MM.1S (cell line): ENCODE measurements at regions not wholly inside any gene's neighbourhood (a gene's known extent, or its start where the extent isn't known, plus 50 kb on each side); places are given as distances from the start of the nearest gene placed in this dataset.
"Not testable (repeated sequence)": the region's sequence is repeated elsewhere in the genome, so short reads cannot be mapped to it uniquely, and the experiment has no call there.

Source experiments
- DNase-seq: peaks from one replicate; pipeline ENCODE4 v3.0.0-alpha.2; 2015
- H2AFZ ChIP-seq: fragments of 300-600 bp; sonication (generic); 2 replicates; pipeline ENCODE4 v1.6.0; 2016; ENCODE audit warnings: antibody characterized with exemption, low read length
- H3F3A ChIP-seq: fragments of 300-600 bp; sonication (generic); 2 replicates; pipeline ENCODE4 v1.6.1; 2016; ENCODE audit warnings: mild to moderate bottlenecking, antibody characterized with exemption, low read length, moderate library complexity, mixed read lengths; ENCODE audit not compliant: insufficient read depth
- H3K27ac ChIP-seq: fragments of 300-600 bp; sonication (generic); 2 replicates; pipeline ENCODE4 v1.5.1; 2016; ENCODE audit warnings: mild to moderate bottlenecking, low read length
- H3K27me3 ChIP-seq: fragments of 300-600 bp; sonication (generic); replicated peaks from 2 replicates; pipeline ENCODE4 v1.6.0; 2016; ENCODE audit warnings: low read length; ENCODE audit not compliant: insufficient read depth
- H3K36me3 ChIP-seq: fragments of 300-600 bp; sonication (generic); replicated peaks from 2 replicates; pipeline ENCODE4 v1.6.1; 2016; ENCODE audit warnings: mild to moderate bottlenecking, low read length, mixed read lengths; ENCODE audit not compliant: insufficient read depth
- H3K4me1 ChIP-seq: fragments of 300-600 bp; sonication (generic); 2 replicates; pipeline ENCODE4 v1.6.1; 2016; ENCODE audit warnings: low read length, mixed read lengths
- H3K4me2 ChIP-seq: fragments of 300-600 bp; sonication (generic); 2 replicates; pipeline ENCODE4 v1.6.0; 2016; ENCODE audit warnings: low read depth, low read length
- H3K4me3 ChIP-seq: fragments of 300-600 bp; sonication (generic); 2 replicates; pipeline ENCODE4 v1.5.1; 2016; ENCODE audit warnings: low read length, mixed read lengths
- H3K79me2 ChIP-seq: fragments of 300-600 bp; sonication (generic); 2 replicates; pipeline ENCODE4 v1.6.1; 2016; ENCODE audit warnings: mixed run types, low read length, mixed read lengths
- H3K9ac ChIP-seq: fragments of 300-600 bp; sonication (generic); 2 replicates; pipeline ENCODE4 v1.6.1; 2016; ENCODE audit warnings: low read length, mixed read lengths
- H3K9me2 ChIP-seq: fragments of 300-600 bp; sonication (generic); replicated peaks from 2 replicates; pipeline ENCODE4 v1.6.1; 2016; ENCODE audit warnings: mild to moderate bottlenecking, low read length, mixed read lengths; ENCODE audit not compliant: insufficient read depth
- H3K9me3 ChIP-seq: fragments of 300-600 bp; sonication (generic); replicated peaks from 2 replicates; pipeline ENCODE4 v1.6.1; 2016; ENCODE audit warnings: mild to moderate bottlenecking, low read length, mixed read lengths; ENCODE audit not compliant: insufficient read depth
- H4K20me1 ChIP-seq: fragments of 300-600 bp; sonication (generic); 2 replicates; pipeline ENCODE4 v1.6.1; 2016; ENCODE audit warnings: mild to moderate bottlenecking, low read length, moderate library complexity, mixed read lengths; ENCODE audit not compliant: insufficient read depth
- EZH2 ChIP-seq: fragments of 300-600 bp; sonication (generic); optimal IDR thresholded peaks from 2 replicates; pipeline ENCODE3; 2017; ENCODE audit warnings: low read depth, mild to moderate bottlenecking, antibody characterized with exemption, low read length, mixed read lengths
- EZH2phosphoT487 ChIP-seq: fragments of 300-600 bp; sonication (generic); IDR thresholded peaks from 2 replicates; pipeline ENCODE4 v1.6.1; 2018; ENCODE audit warnings: antibody characterized with exemption, low read length
- TF ChIP-seq, protein P1 (sequence below): fragments of 300-600 bp; sonication (generic); IDR thresholded peaks from 2 replicates; pipeline ENCODE4 v1.5.1; 2016; ENCODE audit warnings: antibody characterized with exemption, low read length, mixed read lengths

GRCh38 chr12:127046467-127046866, 1220.5 kb upstream of the TMEM132C start:
- H3K9ac ChIP-seq = no peak overlapping the region
- H3K4me2 ChIP-seq = no peak overlapping the region
- TF ChIP-seq EZH2 = no peak
- TF ChIP-seq, protein P1, sequence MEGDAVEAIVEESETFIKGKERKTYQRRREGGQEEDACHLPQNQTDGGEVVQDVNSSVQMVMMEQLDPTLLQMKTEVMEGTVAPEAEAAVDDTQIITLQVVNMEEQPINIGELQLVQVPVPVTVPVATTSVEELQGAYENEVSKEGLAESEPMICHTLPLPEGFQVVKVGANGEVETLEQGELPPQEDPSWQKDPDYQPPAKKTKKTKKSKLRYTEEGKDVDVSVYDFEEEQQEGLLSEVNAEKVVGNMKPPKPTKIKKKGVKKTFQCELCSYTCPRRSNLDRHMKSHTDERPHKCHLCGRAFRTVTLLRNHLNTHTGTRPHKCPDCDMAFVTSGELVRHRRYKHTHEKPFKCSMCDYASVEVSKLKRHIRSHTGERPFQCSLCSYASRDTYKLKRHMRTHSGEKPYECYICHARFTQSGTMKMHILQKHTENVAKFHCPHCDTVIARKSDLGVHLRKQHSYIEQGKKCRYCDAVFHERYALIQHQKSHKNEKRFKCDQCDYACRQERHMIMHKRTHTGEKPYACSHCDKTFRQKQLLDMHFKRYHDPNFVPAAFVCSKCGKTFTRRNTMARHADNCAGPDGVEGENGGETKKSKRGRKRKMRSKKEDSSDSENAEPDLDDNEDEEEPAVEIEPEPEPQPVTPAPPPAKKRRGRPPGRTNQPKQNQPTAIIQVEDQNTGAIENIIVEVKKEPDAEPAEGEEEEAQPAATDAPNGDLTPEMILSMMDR = no peak
- TF ChIP-seq EZH2phosphoT487 = no peak
- no peaks in the 10 kb centered on the region for H3F3A ChIP-seq
- H3K9me3 ChIP-seq = no peaks in the 10 kb centered on the region
- peaks cover 16% of the 10 kb centered on the region for H3K4me1 ChIP-seq
- DNase-seq = no peak
- no peak overlapping the region for H3K27ac ChIP-seq
- no peak overlapping the region for H2AFZ ChIP-seq
- H3K27me3 ChIP-seq = no peaks in the 10 kb centered on the region
- no peaks in the 10 kb centered on the region for H3K9me2 ChIP-seq
- H4K20me1 ChIP-seq = no peaks in the 10 kb centered on the region
- H3K36me3 ChIP-seq = no peaks in the 10 kb centered on the region
- no peak overlapping the region for H3K4me3 ChIP-seq
- H3K79me2 ChIP-seq = no peaks in the 10 kb centered on the region

DNA sequence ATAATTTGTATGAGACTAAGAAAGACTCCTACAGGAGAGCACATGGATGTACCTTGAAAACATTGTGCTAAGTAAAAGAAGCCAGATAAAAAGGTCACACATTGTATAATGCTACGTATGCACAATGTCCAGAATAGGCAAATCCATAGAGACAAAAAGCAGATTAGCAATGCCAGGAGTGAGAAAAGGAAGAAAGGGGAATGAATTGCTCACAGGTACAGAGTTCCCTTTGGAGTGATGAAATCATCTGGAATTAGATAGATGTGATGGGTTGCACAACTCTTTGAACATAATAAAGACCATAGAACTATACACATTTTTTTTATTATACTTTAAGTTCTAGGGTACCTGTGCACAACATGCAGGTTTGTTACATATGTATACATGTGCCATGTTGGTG, 1218.9 kb upstream of the TMEM132C start:
- Histone ChIP-seq H4K20me1 (no peaks in the 10 kb centered on the region), H3K27ac (no peak overlapping the region), H3K4me2 (no peak overlapping the region), H3K9me2 (no peaks in the 10 kb centered on the region), H3K4me1 (peaks cover 3% of the 10 kb centered on the region), H3K36me3 (no peaks in the 10 kb centered on the region), H3F3A (no peaks in the 10 kb centered on the region), H3K9me3 (no peaks in the 10 kb centered on the region), H2AFZ (no peak overlapping the region), H3K79me2 (no peaks in the 10 kb centered on the region), H3K4me3 (no peak overlapping the region), H3K9ac (no peak overlapping the region), H3K27me3 (no peaks in the 10 kb centered on the region)
- DNase-seq = no peak
- TF ChIP-seq, protein P1 = no peak
- no peak for TF ChIP-seq EZH2
- TF ChIP-seq EZH2phosphoT487 = no peak

- not testable (repeated sequence) for H3K27me3 ChIP-seq, H3F3A ChIP-seq, H3K4me3 ChIP-seq, H4K20me1 ChIP-seq, H3K9me3 ChIP-seq, H3K9ac ChIP-seq, H3K4me2 ChIP-seq, H3K27ac ChIP-seq, H3K36me3 ChIP-seq, H2AFZ ChIP-seq, H3K9me2 ChIP-seq, H3K4me1 ChIP-seq, H3K79me2 ChIP-seq, DNase-seq
Measured at GRCh38 chr12:127048525-127048924, 1218.4 kb upstream of the TMEM132C start.

DNA sequence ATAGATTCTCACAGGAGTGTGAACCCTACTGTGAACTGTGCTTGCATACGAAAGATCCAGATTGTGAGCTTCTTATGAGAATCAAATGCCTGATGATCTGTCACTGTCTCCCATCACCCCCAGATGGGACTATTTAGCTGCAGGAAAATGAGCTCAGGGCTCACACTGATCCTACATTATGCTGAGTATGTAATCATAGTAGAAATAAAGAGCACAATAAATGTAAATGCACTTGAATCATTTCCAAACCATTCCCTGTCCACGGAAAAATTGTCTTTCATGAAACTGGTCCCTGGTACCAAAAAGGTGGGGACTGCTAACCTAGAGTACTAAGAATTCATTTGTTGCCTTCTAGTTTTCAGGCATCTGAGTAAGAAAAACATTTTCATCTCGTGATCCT, 1215.8 kb upstream of the TMEM132C start:
- H3K9ac ChIP-seq = no peak overlapping the region
- no peak overlapping the region for H3K4me2 ChIP-seq
- TF ChIP-seq EZH2phosphoT487 (no peak), EZH2 (no peak)
- TF ChIP-seq, protein P1 = no peak

More for the DNA sequence above, 1215.8 kb upstream of the TMEM132C start:
- H4K20me1 ChIP-seq = no peaks in the 10 kb centered on the region
- H3K36me3 ChIP-seq = no peaks in the 10 kb centered on the region
- no peak overlapping the region for H2AFZ ChIP-seq
- H3K9me3 ChIP-seq = no peaks in the 10 kb centered on the region
- no peaks in the 10 kb centered on the region for H3K79me2 ChIP-seq
- DNase-seq = no peak
- H3K9me2 ChIP-seq = no peaks in the 10 kb centered on the region
- H3K4me1 ChIP-seq = no peaks in the 10 kb centered on the region
- H3K27me3 ChIP-seq = no peaks in the 10 kb centered on the region
- no peak overlapping the region for H3K27ac ChIP-seq
- H3K4me3 ChIP-seq = no peak overlapping the region
- H3F3A ChIP-seq = no peaks in the 10 kb centered on the region
